HK-2 (cell line): ENCODE measurements at regions not wholly inside any gene's neighbourhood (a gene's known extent, or its start where the extent isn't known, plus 50 kb on each side); places are given as distances from the start of the nearest gene placed in this dataset.
"Not testable (repeated sequence)": the region's sequence is repeated elsewhere in the genome, so short reads cannot be mapped to it uniquely, and the experiment has no call there.

Experiments
- DNase-seq: peaks from one replicate; pipeline ENCODE4 v3.0.0-alpha.2; 2018; ENCODE audit not compliant: unreplicated experiment

- no peak for DNase-seq
Observed at GRCh38 chr6:30832864-30833263, 51.5 kb upstream of the DDR1 start.

- no peak for DNase-seq
Observed at GRCh38 chr6:30830438-30830837, 53.9 kb upstream of the DDR1 start.

GRCh38 chr6:30829639-30830255 is 54.6 kb upstream of the DDR1 start:
- no peak for DNase-seq

- DNase-seq = no peak
Observed at GRCh38 chr6:30829033-30829432, 55.3 kb upstream of the DDR1 start.

- DNase-seq = peak; percentile 84
Observed at GRCh38 chr6:30828027-30828962, 56.0 kb upstream of the DDR1 start.

- DNase-seq = peak; percentile 56
Observed at GRCh38 chr6:30826961-30827342, 57.4 kb upstream of the DDR1 start.

GRCh38 chr6:30824698-30825097 is 59.6 kb upstream of the DDR1 start:
- DNase-seq = no peak

- no peak for DNase-seq
Observed at GRCh38 chr6:30823534-30823865, 60.8 kb upstream of the DDR1 start.

- no peak for DNase-seq
Observed at GRCh38 chr6:30821862-30822784, 62.2 kb upstream of the DDR1 start.

GRCh38 chr6:30820193-30820592 is 64.1 kb upstream of the DDR1 start:
- DNase-seq = no peak

GRCh38 chr6:30819297-30819917 is 64.9 kb upstream of the DDR1 start:
- DNase-seq = no peak

- DNase-seq = no peak
Observed at GRCh38 chr6:30818391-30818841, 65.9 kb upstream of the DDR1 start.

- DNase-seq = no peak
Observed at GRCh38 chr6:30816791-30817739, 67.3 kb upstream of the DDR1 start.

GRCh38 chr6:30816296-30816695 is 68.0 kb upstream of the DDR1 start:
- not testable (repeated sequence) for DNase-seq

GRCh38 chr6:30815041-30815742 is 69.1 kb upstream of the DDR1 start:
- DNase-seq = not testable (repeated sequence)

GRCh38 chr6:30814146-30815040 is 69.9 kb upstream of the DDR1 start:
- DNase-seq = peak; percentile 52

- no peak for DNase-seq
Observed at GRCh38 chr6:30813631-30814145, 69.3 kb upstream of the IER3 start.

- no peak for DNase-seq
Observed at GRCh38 chr6:30810813-30811339, 66.5 kb upstream of the IER3 start.
